CD4-positive, alpha-beta T cell (primary cell): ENCODE measurements at regions not wholly inside any gene's neighbourhood (a gene's known extent, or its start where the extent isn't known, plus 50 kb on each side); places are given as distances from the start of the nearest gene placed in this dataset.
A peak's percentile ranks its signal among the peaks of the same experiment; 100 is the strongest.

Experiments used
- ATAC-seq: fragments of 200-7000 bp; cut with Tn5 transposase; one replicate; pipeline ENCODE4 v1.10.0; 2022; ENCODE audit warnings: mild to moderate bottlenecking; ENCODE audit not compliant: poor library complexity
- CTCF ChIA-PET: fragments of 350-600 bp; sonication (Branson Sonifier 250); formaldehyde crosslinking; loops from one replicate; lab custom pipeline; 2021; ENCODE audit warnings: antibody characterized with exemption, inconsistent platforms; lab: Charles Lee
- POLR2A ChIA-PET: fragments of 350-600 bp; sonication (Branson Sonifier 250); formaldehyde crosslinking; loops from one replicate; lab custom pipeline; 2021; ENCODE audit warnings: antibody characterized with exemption, inconsistent platforms; lab: Charles Lee
- DNase-seq, 14 experiments: peaks; one replicate each; pipeline ENCODE4 v3.0.0-alpha.2; 2013 to 2020; ENCODE audit warnings: mixed read lengths in 2 of 14
- H3K27ac ChIP-seq, 2 donors: one replicate each; pipeline versions ENCODE4 v1.5.1 to v1.7.0; 2013; ENCODE audit warnings: low read length in 2 of 2, low read depth in 1 of 2, mild to moderate bottlenecking in 1 of 2
- H3K27me3 ChIP-seq, 2 experiments: 1 replicate in 1 of 2; 2 replicates in 1 of 2; pipeline versions ENCODE4 v1.6.1 to v1.7.0; 2013; ENCODE audit warnings: low read length in 2 of 2, control low read depth in 1 of 2, mild to moderate bottlenecking in 1 of 2, moderate library complexity in 1 of 2; ENCODE audit not compliant: insufficient read depth in 2 of 2, control insufficient read depth in 1 of 2
- H3K36me3 ChIP-seq: one replicate; pipeline ENCODE4 v1.6.1; 2013; ENCODE audit warnings: low read length, control low read depth; ENCODE audit not compliant: insufficient read depth
- H3K4me1 ChIP-seq: one replicate; pipeline ENCODE4 v1.6.1; 2013; ENCODE audit warnings: low read length, control low read depth; ENCODE audit not compliant: insufficient read depth
- H3K4me3 ChIP-seq: one replicate; pipeline ENCODE4 v1.5.1; 2013; ENCODE audit warnings: mild to moderate bottlenecking, low read length, moderate library complexity
- H3K9me3 ChIP-seq, 2 experiments: 1 replicate in 1 of 2; 2 replicates in 1 of 2; pipeline versions ENCODE4 v1.6.1 to v1.7.0; 2013; ENCODE audit warnings: low read length in 2 of 2, mild to moderate bottlenecking in 2 of 2, control low read depth in 1 of 2, moderate library complexity in 1 of 2; ENCODE audit not compliant: control insufficient read depth in 1 of 2, insufficient read depth in 1 of 2
- H3K27ac Mint-ChIP-seq: one replicate; pipeline ENCODE4 v1.8.0; 2020; ENCODE audit warnings: mixed read lengths
- H3K27me3 Mint-ChIP-seq: one replicate; pipeline ENCODE4 v1.8.0; 2021; ENCODE audit warnings: mixed read lengths
- H3K36me3 Mint-ChIP-seq: one replicate; pipeline ENCODE4 v1.8.0; 2021; ENCODE audit warnings: low read depth, mixed read lengths
- H3K4me1 Mint-ChIP-seq: one replicate; pipeline ENCODE4 v1.8.0; 2021; ENCODE audit warnings: low read depth, mixed read lengths
- H3K4me3 Mint-ChIP-seq: one replicate; pipeline ENCODE4 v1.8.0; 2020; ENCODE audit warnings: mild to moderate bottlenecking, mixed read lengths
- H3K9me3 Mint-ChIP-seq: one replicate; pipeline ENCODE4 v1.8.0; 2020; ENCODE audit warnings: mixed read lengths
- intact Hi-C, 2 experiments: fragments of 100-400 bp; cut with DNase I in 1 of 2; cut with micrococcal nuclease in 1 of 2; formaldehyde crosslinking; loops; one replicate each; pipeline versions ENCODE4 v1.15.1 to v1.9.0; 2023 to 2025; cut with DNase I, micrococcal nuclease
- TF ChIP-seq, protein P1 (sequence below): fragments of 200-600 bp; IDR thresholded peaks from one replicate; pipeline ENCODE4 v1.8.0; 2022; ENCODE audit warnings: antibody characterized with exemption, mild to moderate bottlenecking

DNA sequence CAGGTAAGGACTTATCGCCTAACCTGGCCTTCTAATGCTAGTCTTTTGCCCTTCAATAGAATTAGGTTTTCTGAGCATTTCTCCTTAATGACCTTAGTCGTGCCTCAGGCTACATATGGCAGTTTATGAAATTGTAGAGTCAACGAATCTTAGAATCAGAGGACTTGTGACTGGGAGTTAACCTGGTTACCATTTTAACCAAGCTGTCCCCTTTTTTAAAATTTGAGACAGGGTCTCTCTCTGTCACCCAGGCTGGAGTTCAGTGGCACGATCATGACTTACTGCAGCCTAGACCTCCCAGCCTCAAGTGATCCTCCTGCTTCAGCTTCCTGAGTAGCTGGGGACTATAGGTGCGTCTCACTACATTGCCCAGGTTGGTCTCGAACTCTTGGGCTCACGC lies 53.5 kb upstream of the DMRTB1 start:
- Mint-ChIP-seq H3K4me3 (no peak overlapping the region), H3K36me3 (no peaks in the 10 kb centered on the region), H3K27ac (no peak overlapping the region), H3K27me3 (no peaks in the 10 kb centered on the region), H3K9me3 (no peaks in the 10 kb centered on the region), H3K4me1 (peaks cover 7% of the 10 kb centered on the region)
- intact Hi-C loops, result no loop called here
- Histone ChIP-seq H3K27ac (no peak overlapping the region), H3K36me3 (no peaks in the 10 kb centered on the region), H3K9me3 (no peaks in the 10 kb centered on the region), H3K4me1 (peaks cover 22% of the 10 kb centered on the region), H3K4me3 (no peak overlapping the region), H3K27me3 (no peaks in the 10 kb centered on the region)
- ATAC-seq (no peak), DNase-seq (no peak)
- CTCF ChIA-PET, result no interaction called here
- TF ChIP-seq, protein P1, sequence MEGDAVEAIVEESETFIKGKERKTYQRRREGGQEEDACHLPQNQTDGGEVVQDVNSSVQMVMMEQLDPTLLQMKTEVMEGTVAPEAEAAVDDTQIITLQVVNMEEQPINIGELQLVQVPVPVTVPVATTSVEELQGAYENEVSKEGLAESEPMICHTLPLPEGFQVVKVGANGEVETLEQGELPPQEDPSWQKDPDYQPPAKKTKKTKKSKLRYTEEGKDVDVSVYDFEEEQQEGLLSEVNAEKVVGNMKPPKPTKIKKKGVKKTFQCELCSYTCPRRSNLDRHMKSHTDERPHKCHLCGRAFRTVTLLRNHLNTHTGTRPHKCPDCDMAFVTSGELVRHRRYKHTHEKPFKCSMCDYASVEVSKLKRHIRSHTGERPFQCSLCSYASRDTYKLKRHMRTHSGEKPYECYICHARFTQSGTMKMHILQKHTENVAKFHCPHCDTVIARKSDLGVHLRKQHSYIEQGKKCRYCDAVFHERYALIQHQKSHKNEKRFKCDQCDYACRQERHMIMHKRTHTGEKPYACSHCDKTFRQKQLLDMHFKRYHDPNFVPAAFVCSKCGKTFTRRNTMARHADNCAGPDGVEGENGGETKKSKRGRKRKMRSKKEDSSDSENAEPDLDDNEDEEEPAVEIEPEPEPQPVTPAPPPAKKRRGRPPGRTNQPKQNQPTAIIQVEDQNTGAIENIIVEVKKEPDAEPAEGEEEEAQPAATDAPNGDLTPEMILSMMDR, result no peak
- POLR2A ChIA-PET, result no interaction called here

DNA sequence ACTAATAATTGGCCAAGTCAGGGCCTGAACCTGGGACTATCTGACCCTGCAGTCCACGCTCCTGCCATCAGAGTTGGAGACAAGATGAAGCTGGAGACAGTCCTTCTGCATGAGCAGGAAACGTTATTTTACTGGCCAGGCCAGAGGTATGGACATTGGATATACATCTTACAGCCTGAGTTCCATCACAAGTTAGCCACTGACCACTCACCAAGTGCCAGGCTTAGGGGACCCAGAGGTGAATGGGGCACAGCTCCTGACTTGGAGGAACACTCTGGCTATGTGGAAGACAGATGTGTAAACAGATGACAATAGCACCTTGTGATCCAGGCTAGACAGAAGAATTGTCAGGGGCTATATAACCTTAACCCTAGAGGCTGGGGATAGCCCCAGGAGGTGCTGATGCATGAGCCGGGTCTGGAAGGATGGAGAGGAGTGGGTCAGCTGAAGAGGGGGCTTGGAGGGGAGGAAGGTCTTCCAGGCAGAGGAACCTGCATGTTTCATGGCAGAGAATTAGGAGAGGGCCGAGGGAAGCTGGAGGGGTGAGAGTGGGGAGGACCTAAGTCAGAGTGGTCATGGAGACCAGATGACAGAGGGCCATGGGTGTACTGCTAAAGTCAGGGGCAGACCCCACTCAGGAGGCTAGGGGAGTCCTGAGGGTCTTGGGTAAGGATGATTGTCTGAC lies 52.5 kb upstream of the DMRTB1 start:
- no peaks in the 10 kb centered on the region for H3K9me3 ChIP-seq
- TF ChIP-seq, protein P1, result no peak
- DNase-seq (no peak), ATAC-seq (no peak)
- POLR2A ChIA-PET, result no interaction called here
- no peaks in the 10 kb centered on the region for H3K27me3 ChIP-seq
- Mint-ChIP-seq H3K27ac (no peak overlapping the region), H3K36me3 (no peaks in the 10 kb centered on the region), H3K27me3 (no peaks in the 10 kb centered on the region), H3K4me3 (no peak overlapping the region), H3K9me3 (no peaks in the 10 kb centered on the region), H3K4me1 (peaks cover 16% of the 10 kb centered on the region)
- intact Hi-C loops, result no loop called here
- CTCF ChIA-PET, result no interaction called here
- H3K4me1 ChIP-seq, result peaks cover 31% of the 10 kb centered on the region
- H3K36me3 ChIP-seq, result no peaks in the 10 kb centered on the region
- no peak overlapping the region for H3K4me3 ChIP-seq
- no peak overlapping the region for H3K27ac ChIP-seq

DNA sequence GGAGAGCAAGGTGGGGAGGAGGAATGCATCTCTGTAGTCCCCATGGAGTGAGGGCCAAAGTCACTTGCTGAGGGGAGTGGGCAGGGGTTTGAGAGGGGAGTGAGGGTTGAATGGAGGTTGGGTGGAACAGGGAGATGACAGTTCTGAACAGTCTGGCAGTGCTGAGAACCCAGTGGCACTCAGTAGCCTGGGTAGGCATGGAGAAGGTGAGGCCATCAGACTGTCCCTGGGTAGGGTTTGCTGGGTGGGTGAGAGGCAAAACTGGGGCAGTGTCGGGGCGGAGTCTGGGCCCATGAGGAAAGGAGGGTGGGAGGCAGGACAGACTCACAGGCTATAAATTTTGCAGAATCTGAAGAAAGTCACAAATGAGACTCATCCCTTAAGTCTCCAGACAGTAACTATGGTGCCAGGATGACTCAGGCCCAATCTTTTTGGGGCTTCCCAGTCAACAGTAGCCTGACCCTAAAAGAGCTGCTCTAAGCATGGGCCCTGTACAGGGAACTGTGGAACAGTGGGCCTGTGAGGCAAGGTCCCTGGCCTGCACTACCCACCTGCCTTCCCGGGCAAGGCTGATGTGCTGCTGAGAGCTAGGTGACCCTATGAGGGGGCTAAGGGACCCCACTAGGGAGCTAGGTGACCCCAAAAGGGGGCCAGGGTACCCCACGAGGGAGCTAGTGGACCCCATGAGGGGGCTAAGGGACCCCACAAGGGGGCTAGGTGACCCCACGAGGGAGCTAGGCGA lies 51.0 kb upstream of the DMRTB1 start:
- intact Hi-C loops, result no loop called here
- Histone ChIP-seq H3K36me3 (no peaks in the 10 kb centered on the region), H3K4me3 (no peak overlapping the region), H3K27ac (no peak overlapping the region), H3K4me1 (peaks cover 46% of the 10 kb centered on the region), H3K27me3 (no peaks in the 10 kb centered on the region), H3K9me3 (no peaks in the 10 kb centered on the region)
- DNase-seq, result no peak
- H3K36me3 Mint-ChIP-seq, result no peaks in the 10 kb centered on the region
- H3K27me3 Mint-ChIP-seq, result no peaks in the 10 kb centered on the region
- no peaks in the 10 kb centered on the region for H3K9me3 Mint-ChIP-seq
- no peak overlapping the region for H3K4me3 Mint-ChIP-seq
- TF ChIP-seq, protein P1, result no peak
- H3K4me1 Mint-ChIP-seq, result peaks cover 31% of the 10 kb centered on the region
- ATAC-seq, result no peak
- POLR2A ChIA-PET, result interaction anchor here (1.3 kb wide), 1 partner anchor 40 kb away, joined by 3 read pairs; no protein-coding TSS in a partner anchor
- H3K27ac Mint-ChIP-seq, result peak overlapping the region; percentile 2
- CTCF ChIA-PET, result interaction anchor here (0.6 kb wide), 1 partner anchor 156 kb away, joined by 3 read pairs; no protein-coding TSS in a partner anchor
